K562 (cell line): ENCODE measurements at regions not wholly inside any gene's neighbourhood (a gene's known extent, or its start where the extent isn't known, plus 50 kb on each side); places are given as distances from the start of the nearest gene placed in this dataset.

Experiments used
- E2F8 ChIP-seq: fragments of 450-650 bp; IDR thresholded peaks from 2 replicates; pipeline ENCODE4 v1.7.1; 2018; ENCODE audit warnings: mild to moderate bottlenecking, low read depth; ENCODE audit not compliant: partially characterized antibody
- HMGN3 ChIP-seq: IDR thresholded peaks from 2 replicates; pipeline ENCODE4 v1.6.1; 2011; ENCODE audit warnings: borderline replicate concordance, low read depth, mild to moderate bottlenecking, mixed read lengths, low read length; ENCODE audit not compliant: insufficient read length; ENCODE audit errors: extremely low read depth
- HOXB6 ChIP-seq: fragments of 250-450 bp; sonication (Bioruptor Pico); IDR thresholded peaks from 2 replicates; pipeline ENCODE4 v1.5.1; 2022; ENCODE audit warnings: mild to moderate bottlenecking, borderline replicate concordance
- JUND ChIP-seq, 2 experiments: IDR thresholded peaks; 2 replicates in 1 of 2; 3 replicates in 1 of 2; pipeline ENCODE4 v1.6.1; 2011; ENCODE audit warnings: borderline replicate concordance in 2 of 2, low read depth in 2 of 2, low read length in 2 of 2, improper control_type of control experiment in 1 of 2, missing biosample characterization in 1 of 2, missing genetic modification characterization in 1 of 2, missing genetic modification reagents in 1 of 2
- MCM2 ChIP-seq: fragments of 450-650 bp; IDR thresholded peaks from 2 replicates; pipeline ENCODE4 v1.6.1; 2017; ENCODE audit warnings: low read depth, mild to moderate bottlenecking
- NUFIP1 ChIP-seq: fragments of 450-650 bp; IDR thresholded peaks from 2 replicates; pipeline ENCODE4 v1.6.1; 2018; ENCODE audit not compliant: partially characterized antibody
- PHF8 ChIP-seq: fragments of 200-600 bp; sonication (generic); IDR thresholded peaks from 2 replicates; pipeline ENCODE4 v1.6.1; 2012; ENCODE audit warnings: mixed run types, mild to moderate bottlenecking, inconsistent platforms, low read length, moderate library complexity, borderline replicate concordance
- PKNOX1 ChIP-seq: fragments of 450-650 bp; IDR thresholded peaks from 2 replicates; pipeline ENCODE4 v1.6.1; 2016
- PYGO2 ChIP-seq: fragments of 450-650 bp; IDR thresholded peaks from 2 replicates; pipeline ENCODE4 v1.6.1; 2016; ENCODE audit warnings: mild to moderate bottlenecking, missing genetic modification characterization, moderate library complexity, missing compliant biosample characterization
- RBM22 ChIP-seq: fragments of 200-400 bp; formaldehyde crosslinking; IDR thresholded peaks from 2 replicates; pipeline ENCODE4 v1.6.1; 2018; ENCODE audit warnings: low read length, low read depth; ENCODE audit not compliant: poor library complexity, severe bottlenecking
- SMC3 ChIP-seq: conservative IDR thresholded peaks from 2 replicates; pipeline ENCODE4 v1.6.1; 2011; ENCODE audit warnings: low read depth, low read length, improper control_type of control experiment; ENCODE audit not compliant: insufficient read depth
- TGIF2 ChIP-seq: sonication (generic); formaldehyde crosslinking; IDR thresholded peaks from 2 replicates; pipeline ENCODE4 v1.8.1; 2022; ENCODE audit warnings: mild to moderate bottlenecking, missing genetic modification reagents, moderate library complexity
- ZNF253 ChIP-seq: fragments of 250-450 bp; sonication (Bioruptor Pico); conservative IDR thresholded peaks from 2 replicates; pipeline ENCODE4 v1.6.1; 2021; ENCODE audit warnings: mild to moderate bottlenecking
- ZNF507 ChIP-seq: conservative IDR thresholded peaks from 2 replicates; pipeline ENCODE4 v1.6.1; 2017; ENCODE audit warnings: missing genetic modification characterization, missing compliant biosample characterization
- ZNF586 ChIP-seq: fragments of 450-650 bp; formaldehyde crosslinking; conservative IDR thresholded peaks from 2 replicates; pipeline ENCODE4 v1.4.0; 2020; ENCODE audit warnings: mild to moderate bottlenecking, moderate library complexity
- ZNF717 ChIP-seq: fragments of 250-450 bp; sonication (Bioruptor Pico); IDR thresholded peaks from 2 replicates; pipeline ENCODE4 v1.5.0; 2021
- TF ChIP-seq, protein P1 (sequence below), 2 experiments: IDR thresholded peaks in 1 of 2; conservative IDR thresholded peaks in 1 of 2; 2 replicates each; pipeline ENCODE4 v1.6.1; 2016; ENCODE audit warnings: low read depth in 2 of 2, mild to moderate bottlenecking in 1 of 2, missing compliant biosample characterization in 1 of 2, missing genetic modification characterization in 1 of 2, moderate library complexity in 1 of 2
- TF ChIP-seq, protein P2 (sequence below): fragments of 250-450 bp; sonication (Bioruptor Pico); IDR thresholded peaks from 2 replicates; pipeline ENCODE4 v1.8.0; 2022; ENCODE audit warnings: moderate library complexity, mild to moderate bottlenecking, inconsistent platforms

- TF ChIP-seq JUND (IDR thresholded peaks at IDR 0.05; ENCODE audit: borderline replicate concordance, low read depth, low read length) = peak; percentile 85
- TF ChIP-seq JUND (tag; IDR thresholded peaks at IDR 0.05; ENCODE audit: borderline replicate concordance, low read depth, low read length) = peak; percentile 75; the same call in 2 of the 3 replicates
- TF ChIP-seq SMC3 = 0 out of 2 replicates have a peak, but pooled peaks have one; percentile 18
- TF ChIP-seq PHF8 = peak; percentile 70; the same call in 1 of the 2 replicates
- TF ChIP-seq HOXB6 (CRISPR knock-in tag) = no peak
- peak; percentile 67 for TF ChIP-seq E2F8
- no peak for TF ChIP-seq NUFIP1
- TF ChIP-seq HMGN3 = peak; percentile 87
- no peak for TF ChIP-seq TGIF2 (CRISPR knock-in tag)
- no peak for TF ChIP-seq ZNF586 (CRISPR knock-in tag)
- TF ChIP-seq, protein P1, sequence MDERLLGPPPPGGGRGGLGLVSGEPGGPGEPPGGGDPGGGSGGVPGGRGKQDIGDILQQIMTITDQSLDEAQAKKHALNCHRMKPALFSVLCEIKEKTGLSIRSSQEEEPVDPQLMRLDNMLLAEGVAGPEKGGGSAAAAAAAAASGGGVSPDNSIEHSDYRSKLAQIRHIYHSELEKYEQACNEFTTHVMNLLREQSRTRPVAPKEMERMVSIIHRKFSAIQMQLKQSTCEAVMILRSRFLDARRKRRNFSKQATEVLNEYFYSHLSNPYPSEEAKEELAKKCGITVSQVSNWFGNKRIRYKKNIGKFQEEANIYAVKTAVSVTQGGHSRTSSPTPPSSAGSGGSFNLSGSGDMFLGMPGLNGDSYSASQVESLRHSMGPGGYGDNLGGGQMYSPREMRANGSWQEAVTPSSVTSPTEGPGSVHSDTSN (CRISPR knock-in tag; IDR thresholded peaks at IDR 0.05; ENCODE audit: low read depth) = no peak
- TF ChIP-seq, protein P1 (tag; conservative IDR thresholded peaks at IDR 0.05; ENCODE audit: low read depth) = peak; percentile 70
- TF ChIP-seq ZNF717 (CRISPR knock-in tag) = no peak
- TF ChIP-seq PKNOX1 = peak; percentile 85
- no peak for TF ChIP-seq RBM22
- TF ChIP-seq PYGO2 (tag) = no peak
- no peak for TF ChIP-seq ZNF253
- no peak for TF ChIP-seq MCM2
- no peak for TF ChIP-seq ZNF507 (tag)
- TF ChIP-seq, protein P2, sequence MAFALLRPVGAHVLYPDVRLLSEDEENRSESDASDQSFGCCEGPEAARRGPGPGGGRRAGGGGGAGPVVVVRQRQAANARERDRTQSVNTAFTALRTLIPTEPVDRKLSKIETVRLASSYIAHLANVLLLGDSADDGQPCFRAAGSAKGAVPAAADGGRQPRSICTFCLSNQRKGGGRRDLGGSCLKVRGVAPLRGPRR (CRISPR knock-in tag) = no peak
Observed at GRCh38 chr3:194255252-194256039, 95.7 kb downstream of the CPN2 start (continued).
